Nephron (organoid): ENCODE measurements at regions not wholly inside any gene's neighbourhood (a gene's known extent, or its start where the extent isn't known, plus 50 kb on each side); places are given as distances from the start of the nearest gene placed in this dataset.

ENCODE experiments used
- H3K27ac Mint-ChIP-seq, 3 experiments: 2 replicates each; pipeline ENCODE4 v1.8.0; 2020; ENCODE audit warnings: mixed read lengths in 3 of 3, mild to moderate bottlenecking in 2 of 3, moderate library complexity in 1 of 3
- H3K27me3 Mint-ChIP-seq: 2 replicates; pipeline ENCODE4 v1.8.0; 2021; ENCODE audit warnings: low read depth, mild to moderate bottlenecking, moderate library complexity, mixed read lengths
- H3K36me3 Mint-ChIP-seq: 2 replicates; pipeline ENCODE4 v1.8.0; 2020; ENCODE audit warnings: low read depth, mixed read lengths
- H3K4me1 Mint-ChIP-seq: 2 replicates; pipeline ENCODE4 v1.8.0; 2020; ENCODE audit warnings: mixed read lengths
- H3K4me3 Mint-ChIP-seq, 3 experiments: 2 replicates each; pipeline ENCODE4 v1.8.0; 2020; ENCODE audit warnings: mild to moderate bottlenecking in 3 of 3, mixed read lengths in 3 of 3, moderate library complexity in 2 of 3
- H3K9me3 Mint-ChIP-seq: 2 replicates; pipeline ENCODE4 v1.8.0; 2020; ENCODE audit warnings: mixed read lengths
- CTCF ChIP-seq, 3 experiments: fragments of 200-600 bp; sonication (generic); IDR thresholded peaks; one replicate each; pipeline ENCODE4 v1.5.0; 2021; ENCODE audit warnings: antibody characterized with exemption in 3 of 3; ENCODE audit not compliant: unreplicated experiment in 3 of 3

DNA sequence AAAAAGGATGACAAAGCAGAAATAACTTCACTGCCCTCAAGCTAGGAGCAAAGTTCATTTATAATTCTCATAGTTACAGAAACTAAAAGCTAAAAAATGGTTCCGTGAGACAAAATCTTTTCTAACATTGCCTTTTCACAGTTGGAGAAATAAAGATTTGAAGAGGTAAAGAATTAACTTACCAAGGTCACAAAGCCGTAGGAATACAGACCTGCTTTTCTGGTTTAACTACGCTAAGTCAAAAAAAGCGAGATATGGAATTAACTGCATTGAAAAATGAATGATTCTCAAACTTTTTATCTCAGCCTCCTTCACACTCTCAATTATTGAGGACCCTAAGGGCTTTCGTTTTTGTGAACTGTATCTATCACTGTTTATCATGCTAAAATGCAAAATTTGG lies 95.3 kb downstream of the SLC17A6 start:
- Mint-ChIP-seq H3K36me3 (peaks cover 4% of the 10 kb centered on the region), H3K4me3 (no peak overlapping the region), H3K4me1 (peaks cover 6% of the 10 kb centered on the region), H3K27me3 (no peaks in the 10 kb centered on the region), H3K9me3 (peaks cover 9% of the 10 kb centered on the region), H3K27ac (peak overlapping the region in 1 of 3 experiments; percentile 31)
- TF ChIP-seq CTCF (IDR thresholded peaks at IDR 0.05; ENCODE audit: unreplicated experiment in 3 of 3): no peak

GRCh38 chr11:22433094-22433455 lies 94.9 kb downstream of the SLC17A6 start:
- H3K4me1 Mint-ChIP-seq: peaks cover 6% of the 10 kb centered on the region
- H3K27me3 Mint-ChIP-seq: no peaks in the 10 kb centered on the region
- peaks cover 4% of the 10 kb centered on the region for H3K36me3 Mint-ChIP-seq
- H3K9me3 Mint-ChIP-seq: peaks cover 9% of the 10 kb centered on the region
- H3K27ac Mint-ChIP-seq: peak overlapping the region in 1 of 3 experiments; percentile 31
- TF ChIP-seq CTCF (IDR thresholded peaks at IDR 0.05; ENCODE audit: unreplicated experiment in 3 of 3): no peak
- H3K4me3 Mint-ChIP-seq: no peak overlapping the region

GRCh38 chr11:22432291-22433093 lies 94.3 kb downstream of the SLC17A6 start:
- H3K4me3 Mint-ChIP-seq: no peak overlapping the region
- H3K36me3 Mint-ChIP-seq: peaks cover 4% of the 10 kb centered on the region
- peaks cover 6% of the 10 kb centered on the region for H3K4me1 Mint-ChIP-seq
- no peaks in the 10 kb centered on the region for H3K27me3 Mint-ChIP-seq
- H3K9me3 Mint-ChIP-seq: peaks cover 9% of the 10 kb centered on the region
- H3K27ac Mint-ChIP-seq: peak overlapping the region in 1 of 3 experiments; percentile 31
- TF ChIP-seq CTCF (IDR thresholded peaks at IDR 0.05; ENCODE audit: unreplicated experiment in 3 of 3): no peak

DNA sequence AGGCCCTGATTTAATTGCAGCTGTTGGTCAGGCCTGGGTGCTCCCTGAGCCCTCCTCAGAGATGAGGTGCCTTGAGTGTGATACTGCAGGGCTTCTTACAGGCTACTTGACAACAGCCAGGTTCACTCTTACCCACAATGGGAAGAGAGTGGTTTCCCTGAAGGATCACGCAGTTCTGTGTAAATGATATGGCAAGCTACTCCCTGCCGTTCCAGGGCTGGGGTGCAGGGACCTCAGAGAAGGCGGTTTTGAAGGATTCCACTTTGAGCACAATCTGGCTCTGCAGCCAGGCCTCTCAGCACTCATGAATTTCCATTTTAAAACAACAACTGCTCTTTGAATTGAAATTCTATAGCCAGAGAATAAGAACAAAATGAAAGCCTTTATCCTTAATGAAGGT lies 92.9 kb downstream of the SLC17A6 start:
- no peak for TF ChIP-seq CTCF (IDR thresholded peaks at IDR 0.05; ENCODE audit: unreplicated experiment in 3 of 3)
- H3K27ac Mint-ChIP-seq: no peak overlapping the region
- H3K4me3 Mint-ChIP-seq: no peak overlapping the region
- peaks cover 4% of the 10 kb centered on the region for H3K36me3 Mint-ChIP-seq
- peaks cover 9% of the 10 kb centered on the region for H3K9me3 Mint-ChIP-seq
- no peaks in the 10 kb centered on the region for H3K27me3 Mint-ChIP-seq
- peaks cover 6% of the 10 kb centered on the region for H3K4me1 Mint-ChIP-seq

DNA sequence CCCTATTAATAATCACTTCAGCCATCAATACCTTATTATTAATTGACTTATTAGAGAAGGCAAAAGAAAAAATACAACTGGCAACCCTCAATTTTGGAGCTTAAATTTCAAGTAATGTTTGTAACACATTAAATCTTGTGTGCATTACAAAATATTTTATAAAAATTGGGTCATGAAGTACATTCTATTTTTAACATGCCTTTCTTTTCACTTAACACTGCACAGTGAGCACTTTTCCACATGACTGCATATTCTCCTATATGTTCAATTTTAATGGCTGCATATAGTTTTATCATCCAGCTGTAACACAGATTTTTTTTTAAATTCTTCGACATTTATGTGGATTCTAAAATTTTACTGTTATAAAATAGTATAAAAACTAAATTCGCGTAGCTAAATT lies 92.5 kb downstream of the SLC17A6 start:
- peaks cover 9% of the 10 kb centered on the region for H3K9me3 Mint-ChIP-seq
- peaks cover 6% of the 10 kb centered on the region for H3K4me1 Mint-ChIP-seq
- H3K27me3 Mint-ChIP-seq: no peaks in the 10 kb centered on the region
- no peak for TF ChIP-seq CTCF (IDR thresholded peaks at IDR 0.05; ENCODE audit: unreplicated experiment in 3 of 3)
- H3K4me3 Mint-ChIP-seq: no peak overlapping the region
- peaks cover 4% of the 10 kb centered on the region for H3K36me3 Mint-ChIP-seq
- H3K27ac Mint-ChIP-seq: no peak overlapping the region

DNA sequence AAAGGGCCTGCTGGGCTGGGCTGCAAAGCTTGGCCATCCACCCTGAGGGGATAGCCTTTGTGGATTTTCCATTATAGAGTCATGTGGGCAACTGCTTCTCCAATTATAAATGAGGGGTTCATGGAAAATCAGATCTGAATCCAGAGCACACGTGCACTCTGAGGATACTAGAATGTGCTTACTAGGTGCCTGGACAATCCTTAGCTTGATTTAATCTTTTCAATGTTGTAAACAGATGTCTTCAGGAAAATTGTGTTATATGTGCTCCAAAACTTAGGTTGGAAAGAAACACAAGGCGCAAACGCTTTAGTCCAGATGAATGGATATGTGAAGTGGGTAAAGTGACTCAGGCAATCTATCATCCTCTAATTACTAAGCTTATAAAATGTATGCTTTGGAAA lies 92.0 kb downstream of the SLC17A6 start:
- no peak for TF ChIP-seq CTCF (IDR thresholded peaks at IDR 0.05; ENCODE audit: unreplicated experiment in 3 of 3)

More for the DNA sequence above, 92.0 kb downstream of the SLC17A6 start:
- peaks cover 9% of the 10 kb centered on the region for H3K9me3 Mint-ChIP-seq
- peaks cover 4% of the 10 kb centered on the region for H3K36me3 Mint-ChIP-seq
- peaks cover 6% of the 10 kb centered on the region for H3K4me1 Mint-ChIP-seq
- no peaks in the 10 kb centered on the region for H3K27me3 Mint-ChIP-seq
- H3K27ac Mint-ChIP-seq: no peak overlapping the region
- H3K4me3 Mint-ChIP-seq: no peak overlapping the region
